Neuronal stem cell (in vitro differentiated cells): ENCODE measurements at regions not wholly inside any gene's neighbourhood (a gene's known extent, or its start where the extent isn't known, plus 50 kb on each side); places are given as distances from the start of the nearest gene placed in this dataset.
A peak's percentile ranks its signal among the peaks of the same experiment; 100 is the strongest.

Source experiments
- DNase-seq: peaks from one replicate; pipeline ENCODE4 v3.0.0-alpha.2; 2013; ENCODE audit warnings: low spot score
- H2AFZ ChIP-seq: one replicate; pipeline ENCODE4 v1.6.1; 2013; ENCODE audit warnings: mild to moderate bottlenecking, low read length, inconsistent platforms
- H2AK5ac ChIP-seq: 2 replicates; pipeline ENCODE4 v1.6.1; 2013; ENCODE audit warnings: low read depth, mild to moderate bottlenecking, inconsistent platforms, low read length, moderate library complexity, mixed read lengths
- H2BK120ac ChIP-seq: 2 replicates; pipeline ENCODE4 v1.6.1; 2013; ENCODE audit warnings: low read depth, mild to moderate bottlenecking, inconsistent platforms, low read length, moderate library complexity, mixed read lengths
- H2BK12ac ChIP-seq: one replicate; pipeline ENCODE4 v1.6.1; 2013; ENCODE audit warnings: low read length, inconsistent platforms
- H2BK15ac ChIP-seq: 2 replicates; pipeline ENCODE4 v1.6.1; 2013; ENCODE audit warnings: mild to moderate bottlenecking, low read length, inconsistent platforms, mixed read lengths
- H2BK5ac ChIP-seq: one replicate; pipeline ENCODE4 v1.6.1; 2013; ENCODE audit warnings: inconsistent platforms, mild to moderate bottlenecking, low read length, moderate library complexity
- H3K14ac ChIP-seq: one replicate; pipeline ENCODE4 v1.6.1; 2013; ENCODE audit warnings: low read length, inconsistent platforms
- H3K18ac ChIP-seq: 2 replicates; pipeline ENCODE4 v1.6.1; 2013; ENCODE audit warnings: low read length, inconsistent platforms
- H3K23ac ChIP-seq: 2 replicates; pipeline ENCODE4 v1.6.1; 2013; ENCODE audit warnings: low read depth, mild to moderate bottlenecking, mixed read lengths, low read length, inconsistent platforms; ENCODE audit not compliant: poor library complexity
- H3K27ac ChIP-seq: replicated peaks from 3 replicates; pipeline ENCODE4 v1.5.1; 2013; ENCODE audit warnings: low read length, inconsistent platforms
- H3K27me3 ChIP-seq, 3 experiments: 2 replicates each; pipeline ENCODE4 v1.6.1; 2013; ENCODE audit warnings: low read length in 3 of 3, mild to moderate bottlenecking in 2 of 3, inconsistent platforms in 1 of 3, low read depth in 1 of 3, mixed read lengths in 1 of 3, moderate library complexity in 1 of 3; ENCODE audit not compliant: control insufficient read depth in 3 of 3, insufficient read depth in 3 of 3
- H3K36me3 ChIP-seq, 2 donors: replicated peaks in 1 of 2; 2 replicates each; pipeline ENCODE4 v1.6.1; 2013; ENCODE audit warnings: low read length in 2 of 2; ENCODE audit not compliant: control insufficient read depth in 2 of 2, insufficient read depth in 2 of 2
- H3K4ac ChIP-seq: 2 replicates; pipeline ENCODE4 v1.6.1; 2013; ENCODE audit warnings: inconsistent platforms, mild to moderate bottlenecking, low read length, moderate library complexity
- H3K4me1 ChIP-seq, 2 donors: 1 replicate in 1 of 2; 2 replicates in 1 of 2; pipeline ENCODE4 v1.6.1; 2013; ENCODE audit warnings: low read length in 2 of 2, low read depth in 1 of 2; ENCODE audit not compliant: control insufficient read depth in 2 of 2, insufficient read depth in 1 of 2
- H3K4me2 ChIP-seq: one replicate; pipeline ENCODE4 v1.6.1; 2013; ENCODE audit warnings: mild to moderate bottlenecking, low read length, inconsistent platforms; ENCODE audit not compliant: insufficient read depth, poor library complexity, severe bottlenecking
- H3K4me3 ChIP-seq, 2 donors: 2 replicates each; pipeline ENCODE4 v1.5.1; 2013; ENCODE audit warnings: low read length in 2 of 2, mild to moderate bottlenecking in 2 of 2, inconsistent platforms in 1 of 2, moderate library complexity in 1 of 2
- H3K79me1 ChIP-seq: one replicate; pipeline ENCODE4 v1.6.1; 2013; ENCODE audit warnings: low read depth, mild to moderate bottlenecking, inconsistent platforms, low read length, moderate library complexity
- H3K9ac ChIP-seq: one replicate; pipeline ENCODE4 v1.6.1; 2013; ENCODE audit warnings: mild to moderate bottlenecking, low read depth, low read length, inconsistent platforms; ENCODE audit not compliant: poor library complexity
- H3K9me3 ChIP-seq, 2 donors: replicated peaks in 1 of 2; 2 replicates each; pipeline versions ENCODE3 to v1.6.1; 2013; ENCODE audit warnings: low read length in 2 of 2, mild to moderate bottlenecking in 2 of 2, inconsistent platforms in 1 of 2, low read depth in 1 of 2, mixed read lengths in 1 of 2, moderate library complexity in 1 of 2; ENCODE audit not compliant: control insufficient read depth in 2 of 2, insufficient read depth in 1 of 2
- H4K8ac ChIP-seq: one replicate; pipeline ENCODE4 v1.6.1; 2013; ENCODE audit warnings: low read depth, mild to moderate bottlenecking, inconsistent platforms, low read length, moderate library complexity
- H4K91ac ChIP-seq: one replicate; pipeline ENCODE4 v1.6.1; 2013; ENCODE audit warnings: low read length, low read depth, mild to moderate bottlenecking, inconsistent platforms; ENCODE audit not compliant: poor library complexity
- WGBS, 2 donors: extraction: QIAGEN DNeasy Blood & Tissue Kit; methylation state at CpG; one replicate each; pipeline ENCODE4 v1.1.7; 2013; ENCODE audit warnings: missing lambda C conversion rate in 2 of 2, mixed read lengths in 1 of 2; ENCODE audit not compliant: insufficient read length in 2 of 2, insufficient replicate concordance in 1 of 2; ENCODE audit errors: extremely low coverage in 2 of 2; 5-methylcytosine and 5-hydroxymethylcytosine counted together

DNA sequence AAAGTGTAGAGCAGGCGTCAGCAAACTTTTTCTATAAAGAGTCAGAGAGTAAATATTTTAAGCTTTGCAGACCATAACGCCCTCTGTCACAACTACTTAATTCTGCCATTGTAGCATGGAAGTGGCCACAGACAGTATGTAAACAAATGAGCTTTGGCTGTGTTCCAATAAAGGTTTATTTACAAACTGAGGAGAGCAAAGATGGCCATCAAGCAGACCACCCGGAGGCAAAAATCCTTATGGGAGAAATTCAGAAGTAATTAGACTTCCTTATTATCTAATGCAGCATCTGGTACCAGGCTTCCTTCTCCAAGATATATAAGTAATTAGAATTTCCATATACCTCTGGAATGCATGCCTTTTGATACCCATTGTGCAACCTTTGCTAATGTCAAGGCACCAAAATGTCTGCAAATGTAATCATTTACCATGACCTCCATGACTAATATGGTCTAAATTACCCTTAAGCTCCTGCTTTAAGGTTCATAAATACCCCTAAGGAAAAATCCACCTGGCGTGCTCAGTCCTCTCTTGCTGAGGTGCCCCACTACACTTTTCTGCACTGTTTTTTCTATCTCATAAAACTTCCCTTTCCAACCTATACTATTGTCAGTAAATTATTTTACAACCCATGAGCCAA lies 377.8 kb downstream of the MATN1 start:
- no CpG with 5 or more reads among the region's 4 CpGs for WGBS, 2 donors
- Histone ChIP-seq H2BK12ac (no peak overlapping the region), H3K9ac (no peak overlapping the region), H3K4me3 (no peak overlapping the region), H3K4me2 (no peak overlapping the region), H2AK5ac (no peak overlapping the region), H4K8ac (no peak overlapping the region), H2BK120ac (no peak overlapping the region), H3K27me3 (peaks cover 0 to 9% (median 0%) of the 10 kb centered on the region in 3 experiments), H3K14ac (no peak overlapping the region), H3K36me3 (no peaks in the 10 kb centered on the region), H3K27ac (no peak overlapping the region), H3K4ac (no peak overlapping the region), H4K91ac (no peak overlapping the region), H3K18ac (no peak overlapping the region), H2BK5ac (no peak overlapping the region), H3K79me1 (no peaks in the 10 kb centered on the region), H3K23ac (no peak overlapping the region), H3K4me1 (no peaks in the 10 kb centered on the region), H3K9me3 (no peaks in the 10 kb centered on the region), H2AFZ (no peak overlapping the region), H2BK15ac (no peak overlapping the region)
- DNase-seq: no peak

DNA sequence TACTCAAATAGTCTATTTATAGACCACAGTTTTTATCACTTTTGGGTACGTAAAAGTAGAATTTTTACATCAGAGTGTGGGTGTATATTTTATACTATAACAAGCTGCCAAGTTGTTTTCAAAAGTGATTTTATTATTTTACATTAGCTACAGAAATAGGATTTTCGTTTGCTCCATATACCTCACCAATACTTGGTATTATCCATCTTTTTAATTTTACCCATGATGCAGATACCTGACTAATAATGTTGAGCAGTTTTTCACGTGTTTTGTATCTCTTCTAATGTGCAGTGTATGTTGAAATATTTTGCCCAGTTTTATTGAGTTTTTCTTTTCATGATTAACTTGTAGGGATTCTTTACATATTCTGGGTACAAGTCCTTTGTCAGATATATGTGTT lies 379.8 kb downstream of the MATN1 start:
- Histone ChIP-seq H3K9me3 (no peaks in the 10 kb centered on the region), H3K14ac (no peak overlapping the region), H3K4me1 (no peaks in the 10 kb centered on the region)

DNA sequence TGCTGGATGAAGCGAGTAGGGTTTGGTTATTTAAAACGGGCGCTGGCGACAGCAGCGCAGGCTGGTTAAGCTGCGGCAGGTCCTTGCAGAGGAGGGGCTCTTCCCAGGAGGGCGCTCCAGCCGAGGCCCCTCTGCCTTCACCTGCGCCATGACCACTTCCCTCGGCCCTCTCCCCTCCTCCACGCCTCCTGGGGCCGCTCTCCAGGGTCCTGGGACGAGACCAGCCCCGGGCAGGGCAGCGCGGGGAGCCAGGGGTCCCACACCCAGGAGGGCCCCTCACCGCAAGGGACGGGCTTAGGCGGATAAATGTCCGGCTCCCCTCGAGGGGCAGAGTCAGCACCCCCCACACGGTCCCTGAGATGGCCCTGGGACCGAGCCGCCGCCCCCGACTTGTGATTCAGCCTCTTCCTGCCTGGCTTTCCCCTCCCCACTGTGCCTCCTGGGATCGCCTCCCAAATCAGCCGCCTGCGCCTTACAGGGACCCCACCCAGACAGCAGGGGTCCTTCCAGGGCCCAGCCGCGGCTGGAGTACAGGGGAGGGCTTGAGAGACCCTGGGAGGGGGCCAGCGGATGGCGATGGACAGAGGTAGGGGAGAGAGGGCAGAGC lies 380.7 kb downstream of the MATN1 start:
- no peaks in the 10 kb centered on the region for H3K36me3 ChIP-seq
- no peak overlapping the region for H4K91ac ChIP-seq
- H4K8ac ChIP-seq: no peak overlapping the region
- H3K9me3 ChIP-seq: no peaks in the 10 kb centered on the region
- no peak overlapping the region for H3K27ac ChIP-seq
- H3K9ac ChIP-seq: no peak overlapping the region
- H3K4me1 ChIP-seq: no peaks in the 10 kb centered on the region
- H2BK5ac ChIP-seq: no peak overlapping the region
- H3K27me3 ChIP-seq: peaks cover 0 to 9% (median 0%) of the 10 kb centered on the region in 3 experiments
- H3K79me1 ChIP-seq: no peaks in the 10 kb centered on the region
- no peak overlapping the region for H2BK120ac ChIP-seq
- no peak overlapping the region for H3K14ac ChIP-seq
- H3K18ac ChIP-seq: peak overlapping the region; percentile 60
- no peak overlapping the region for H2AFZ ChIP-seq
- no peak overlapping the region for H3K4ac ChIP-seq
- no CpG with 5 or more reads among the region's 33 CpGs for WGBS, 2 donors
- no peak overlapping the region for H3K4me3 ChIP-seq
- no peak overlapping the region for H3K4me2 ChIP-seq
- no peak overlapping the region for H2AK5ac ChIP-seq
- DNase-seq: no peak
- H2BK12ac ChIP-seq: no peak overlapping the region
- peak overlapping the region; percentile 14 for H3K23ac ChIP-seq
- H2BK15ac ChIP-seq: no peak overlapping the region

More for the DNA sequence above, 379.8 kb downstream of the MATN1 start:
- Histone ChIP-seq H4K91ac (no peak overlapping the region), H3K79me1 (no peaks in the 10 kb centered on the region), H3K27me3 (peaks cover 0 to 9% (median 0%) of the 10 kb centered on the region in 3 experiments), H3K4me3 (no peak overlapping the region), H3K27ac (no peak overlapping the region), H4K8ac (no peak overlapping the region), H3K4me2 (no peak overlapping the region), H2AFZ (no peak overlapping the region), H3K18ac (no peak overlapping the region), H2BK12ac (no peak overlapping the region), H2BK120ac (no peak overlapping the region), H3K23ac (no peak overlapping the region), H2AK5ac (no peak overlapping the region), H2BK5ac (no peak overlapping the region), H3K9ac (no peak overlapping the region), H2BK15ac (no peak overlapping the region), H3K36me3 (no peaks in the 10 kb centered on the region), H3K4ac (no peak overlapping the region)
- WGBS, 2 donors: no CpG with 5 or more reads among the region's 3 CpGs
- DNase-seq: no peak

DNA sequence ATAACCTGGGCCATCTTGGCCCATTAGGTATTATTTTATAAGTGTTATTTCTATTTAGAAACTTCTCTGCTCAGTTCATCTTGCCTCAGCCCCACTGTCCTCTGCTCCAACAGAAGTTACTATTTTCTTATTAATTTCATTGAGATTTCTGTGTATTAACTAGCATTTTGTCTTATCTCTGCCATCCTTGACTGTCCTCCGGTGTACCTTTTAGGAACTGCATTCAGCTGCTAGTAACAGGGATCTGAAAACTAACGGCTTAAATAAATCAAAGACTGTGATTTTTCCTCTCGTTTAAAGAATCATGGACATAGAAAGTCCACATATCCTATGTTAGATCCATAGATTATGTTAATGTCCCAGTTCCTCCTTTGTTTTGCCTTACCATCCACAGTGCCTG lies 382.5 kb downstream of the MATN1 start:
- no peak overlapping the region for H3K23ac ChIP-seq
- H3K79me1 ChIP-seq: no peaks in the 10 kb centered on the region
- no peak overlapping the region for H3K18ac ChIP-seq
- WGBS, 2 donors: no CpG with 5 or more reads among the region's 3 CpGs
- no peak overlapping the region for H2BK12ac ChIP-seq
- H2AFZ ChIP-seq: no peak overlapping the region
- no peaks in the 10 kb centered on the region for H3K9me3 ChIP-seq
- H3K27me3 ChIP-seq: peaks cover 0 to 9% (median 0%) of the 10 kb centered on the region in 3 experiments
- DNase-seq: no peak
- no peak overlapping the region for H2AK5ac ChIP-seq
- H3K14ac ChIP-seq: no peak overlapping the region
- H2BK5ac ChIP-seq: no peak overlapping the region
- H3K9ac ChIP-seq: no peak overlapping the region
- no peak overlapping the region for H2BK120ac ChIP-seq
- no peak overlapping the region for H4K8ac ChIP-seq
- no peaks in the 10 kb centered on the region for H3K4me1 ChIP-seq
- H3K27ac ChIP-seq: no peak overlapping the region
- no peak overlapping the region for H3K4me3 ChIP-seq
- no peaks in the 10 kb centered on the region for H3K36me3 ChIP-seq
- no peak overlapping the region for H4K91ac ChIP-seq
- H3K4ac ChIP-seq: no peak overlapping the region
- H3K4me2 ChIP-seq: no peak overlapping the region
- H2BK15ac ChIP-seq: no peak overlapping the region
